IMR-90 (cell line): ENCODE measurements at regions not wholly inside any gene's neighbourhood (a gene's known extent, or its start where the extent isn't known, plus 50 kb on each side); places are given as distances from the start of the nearest gene placed in this dataset.

Experiments
- ATAC-seq: fragments of 200-7000 bp; cut with Tn5 transposase; 2 replicates; pipeline ENCODE4 v1.9.1; 2020; ENCODE audit warnings: low read depth, mild to moderate bottlenecking, moderate library complexity
- BruUV-seq: library from RNA; stranded (reverse); fragments of 400-500 nt; replicated peaks from 2 replicates; lab custom pipeline; 2021; lab: Mats Ljungman, UMichigan
- CTCF ChIA-PET: fragments of 300-600 bp; formaldehyde crosslinking; extraction: SDS; loops from one replicate; lab custom pipeline; 2021; ENCODE audit warnings: antibody characterized with exemption; lab: Yijun Ruan, JAX
- POLR2A ChIA-PET: fragments of 300-600 bp; sonication (Branson Sonifier 250); formaldehyde crosslinking; loops from one replicate; lab custom pipeline; 2022; ENCODE audit warnings: antibody characterized with exemption; ENCODE audit not compliant: unreplicated experiment; lab: Charles Lee
- DNase-seq: peaks from one replicate; pipeline ENCODE4 v3.0.0; 2013
- H2AFZ ChIP-seq: replicated peaks from 2 replicates; pipeline ENCODE3; 2013; ENCODE audit warnings: low read length, mild to moderate bottlenecking; ENCODE audit not compliant: poor library complexity
- H2AK5ac ChIP-seq: 2 replicates; pipeline ENCODE4 v1.6.1; 2013; ENCODE audit warnings: low read depth, low read length, inconsistent platforms
- H2AK9ac ChIP-seq: replicated peaks from 2 replicates; pipeline ENCODE3; 2013; ENCODE audit warnings: mild to moderate bottlenecking, low read depth, low read length, moderate library complexity; ENCODE audit not compliant: poor library complexity
- H2BK120ac ChIP-seq: 2 replicates; pipeline ENCODE4 v1.6.1; 2013; ENCODE audit warnings: low read depth, low read length, inconsistent platforms
- H2BK15ac ChIP-seq: 3 replicates; pipeline ENCODE4 v1.6.1; 2013; ENCODE audit warnings: low read depth, low read length, inconsistent platforms
- H2BK20ac ChIP-seq: 2 replicates; pipeline ENCODE4 v1.6.1; 2013; ENCODE audit warnings: low read depth, mild to moderate bottlenecking, inconsistent platforms, low read length, moderate library complexity
- H2BK5ac ChIP-seq: 2 replicates; pipeline ENCODE4 v1.6.1; 2013; ENCODE audit warnings: mild to moderate bottlenecking, low read depth, low read length, inconsistent platforms; ENCODE audit not compliant: poor library complexity, severe bottlenecking
- H3K14ac ChIP-seq: replicated peaks from 2 replicates; pipeline ENCODE4 v1.6.1; 2013; ENCODE audit warnings: low read depth, low read length, inconsistent platforms
- H3K18ac ChIP-seq: 2 replicates; pipeline ENCODE4 v1.6.1; 2013; ENCODE audit warnings: low read depth, low read length, control low read depth
- H3K23ac ChIP-seq: 2 replicates; pipeline ENCODE4 v1.6.1; 2013; ENCODE audit warnings: low read depth, low read length, inconsistent platforms
- H3K27ac ChIP-seq: 2 replicates; pipeline ENCODE4 v1.5.1; 2013; ENCODE audit warnings: mild to moderate bottlenecking, control low read depth, low read length; ENCODE audit not compliant: insufficient read depth
- H3K27me3 ChIP-seq: 2 replicates; pipeline ENCODE4 v1.6.1; 2013; ENCODE audit warnings: low read length; ENCODE audit not compliant: control insufficient read depth, insufficient read depth
- H3K36me3 ChIP-seq: 2 replicates; pipeline ENCODE4 v1.6.1; 2013; ENCODE audit warnings: low read length, mixed read lengths; ENCODE audit not compliant: control insufficient read depth, insufficient read depth
- H3K4ac ChIP-seq: 2 replicates; pipeline ENCODE4 v1.6.1; 2013; ENCODE audit warnings: low read depth, low read length, inconsistent platforms
- H3K4me1 ChIP-seq: 2 replicates; pipeline ENCODE4 v1.6.1; 2013; ENCODE audit warnings: low read length, mixed read lengths; ENCODE audit not compliant: control insufficient read depth, insufficient read depth
- H3K4me2 ChIP-seq: 2 replicates; pipeline ENCODE4 v1.6.1; 2013; ENCODE audit warnings: low read depth, mild to moderate bottlenecking, control low read depth, low read length, moderate library complexity
- H3K4me3 ChIP-seq: 2 replicates; pipeline ENCODE4 v1.5.1; 2013; ENCODE audit warnings: low read depth, mild to moderate bottlenecking, control low read depth, low read length, moderate library complexity; ENCODE audit not compliant: insufficient read depth
- H3K56ac ChIP-seq: 2 replicates; pipeline ENCODE4 v1.6.1; 2013; ENCODE audit warnings: low read length, inconsistent platforms; ENCODE audit not compliant: insufficient read depth; ENCODE audit errors: extremely low read depth
- H3K79me1 ChIP-seq, 2 experiments: 2 replicates each; pipeline ENCODE4 v1.6.1; 2013; ENCODE audit warnings: low read length in 2 of 2, inconsistent platforms in 1 of 2, low read depth in 1 of 2
- H3K9ac ChIP-seq: 2 replicates; pipeline ENCODE4 v1.6.1; 2013; ENCODE audit warnings: low read depth, low read length, control low read depth
- H3K9me1 ChIP-seq: 2 replicates; pipeline ENCODE4 v1.6.1; 2013; ENCODE audit warnings: low read length, inconsistent platforms; ENCODE audit not compliant: insufficient read depth
- H3K9me3 ChIP-seq: 2 replicates; pipeline ENCODE4 v1.6.1; 2013; ENCODE audit warnings: low read length; ENCODE audit not compliant: control insufficient read depth, insufficient read depth
- H4K20me1 ChIP-seq: 2 replicates; pipeline ENCODE4 v1.6.1; 2013; ENCODE audit warnings: low read length, inconsistent platforms; ENCODE audit not compliant: insufficient read depth
- H4K5ac ChIP-seq: 2 replicates; pipeline ENCODE4 v1.6.1; 2013; ENCODE audit warnings: mild to moderate bottlenecking, low read depth, low read length, control low read depth
- H4K8ac ChIP-seq, 2 experiments: 2 replicates each; pipeline ENCODE4 v1.6.1; 2013; ENCODE audit warnings: low read depth in 2 of 2, low read length in 2 of 2, control low read depth in 1 of 2, inconsistent platforms in 1 of 2
- H4K91ac ChIP-seq: 2 replicates; pipeline ENCODE4 v1.6.1; 2013; ENCODE audit warnings: low read depth, low read length, inconsistent platforms; ENCODE audit not compliant: insufficient read depth
- MAZ ChIP-seq: IDR thresholded peaks from 2 replicates; pipeline ENCODE4 v1.6.1; 2012; ENCODE audit warnings: low read depth, mild to moderate bottlenecking, low read length, improper control_type of control experiment, moderate library complexity, borderline replicate concordance
- MXI1 ChIP-seq: IDR thresholded peaks from 2 replicates; pipeline ENCODE4 v1.6.1; 2012; ENCODE audit warnings: low read depth, mild to moderate bottlenecking, low read length, moderate library complexity, borderline replicate concordance
- RAD21 ChIP-seq: IDR thresholded peaks from 2 replicates; pipeline ENCODE4 v1.6.1; 2012; ENCODE audit warnings: low read length, improper control_type of control experiment
- RFX5 ChIP-seq: IDR thresholded peaks from 2 replicates; pipeline ENCODE4 v1.8.0; 2012; ENCODE audit warnings: low read depth, mild to moderate bottlenecking, low read length, moderate library complexity
- WGBS, 2 experiments: methylation state at CpG; one replicate each; pipeline versions ENCODE4 v1.1.5 to v1.1.7; 2013; ENCODE audit warnings: missing lambda C conversion rate in 2 of 2; ENCODE audit not compliant: insufficient read length in 1 of 2; ENCODE audit errors: extremely low coverage in 2 of 2; 5-methylcytosine and 5-hydroxymethylcytosine counted together
- dilution Hi-C: fragments of 300-500 bp; cut with HindIII; formaldehyde crosslinking; loops from one replicate; pipeline ENCODE4 v1.14.3; 2018; ENCODE audit warnings: low sequenced_read_pairs; ENCODE audit not compliant: unreplicated experiment
- in situ Hi-C: fragments of 300-500 bp; cut with MboI; formaldehyde crosslinking; loops from 3 replicates; pipeline ENCODE4 v1.14.3; 2019; ENCODE audit warnings: low sequenced_read_pairs, inconsistent platforms, mixed read lengths
- intact Hi-C: fragments of 100-400 bp; cut with micrococcal nuclease; formaldehyde crosslinking; loops from 2 replicates; pipeline ENCODE4 v1.10.0; 2022
- TF ChIP-seq, protein P1 (sequence below): fragments of 150-350 bp; IDR thresholded peaks from 2 replicates; pipeline ENCODE4 v1.6.1; 2016; ENCODE audit warnings: low read depth, mild to moderate bottlenecking, low read length, moderate library complexity, borderline replicate concordance

- TF ChIP-seq MAZ, result no peak
- TF ChIP-seq, protein P1, sequence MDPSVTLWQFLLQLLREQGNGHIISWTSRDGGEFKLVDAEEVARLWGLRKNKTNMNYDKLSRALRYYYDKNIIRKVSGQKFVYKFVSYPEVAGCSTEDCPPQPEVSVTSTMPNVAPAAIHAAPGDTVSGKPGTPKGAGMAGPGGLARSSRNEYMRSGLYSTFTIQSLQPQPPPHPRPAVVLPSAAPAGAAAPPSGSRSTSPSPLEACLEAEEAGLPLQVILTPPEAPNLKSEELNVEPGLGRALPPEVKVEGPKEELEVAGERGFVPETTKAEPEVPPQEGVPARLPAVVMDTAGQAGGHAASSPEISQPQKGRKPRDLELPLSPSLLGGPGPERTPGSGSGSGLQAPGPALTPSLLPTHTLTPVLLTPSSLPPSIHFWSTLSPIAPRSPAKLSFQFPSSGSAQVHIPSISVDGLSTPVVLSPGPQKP, result no peak
- TF ChIP-seq RFX5, result no peak
- no peak for TF ChIP-seq RAD21
- no peak for TF ChIP-seq MXI1
- Histone ChIP-seq H2AFZ (no peak overlapping the region), H4K5ac (no peak overlapping the region), H3K18ac (no peak overlapping the region), H3K4me2 (no peak overlapping the region), H3K56ac (no peak overlapping the region), H3K4me1 (peaks cover 2% of the 10 kb centered on the region; the same call in 1 of the 2 replicates), H3K9me1 (no peaks in the 10 kb centered on the region), H3K36me3 (no peaks in the 10 kb centered on the region), H2BK20ac (no peak overlapping the region), H3K9me3 (no peaks in the 10 kb centered on the region), H2AK5ac (no peak overlapping the region), H4K8ac (no peak overlapping the region), H2BK120ac (no peak overlapping the region), H2BK5ac (no peak overlapping the region), H2BK15ac (no peak overlapping the region), H3K23ac (no peak overlapping the region), H4K20me1 (no peaks in the 10 kb centered on the region), H2AK9ac (no peak overlapping the region), H3K4me3 (no peak overlapping the region), H4K91ac (no peak overlapping the region), H3K27ac (no peak overlapping the region), H3K9ac (no peak overlapping the region), H3K4ac (no peak overlapping the region), H3K27me3 (no peaks in the 10 kb centered on the region), H3K79me1 (no peaks in the 10 kb centered on the region), H3K14ac (no peak overlapping the region)
- in situ Hi-C loops, result no loop called here
- no CpG with 5 or more reads among the region's 7 CpGs for WGBS, 2 experiments
- ChIA-PET POLR2A (no interaction called here), CTCF (no interaction called here)
- ATAC-seq, result no peak
- BruUV-seq, result no TSS peak
- dilution Hi-C loops, result no loop called here
- intact Hi-C loops, result no loop called here
- no peak for DNase-seq
These were observed 555.9 kb downstream of the LMO4 start for GRCh38 chr1:87884581-87884980.
